H1 (cell line): ENCODE measurements at regions not wholly inside any gene's neighbourhood (a gene's known extent, or its start where the extent isn't known, plus 50 kb on each side); places are given as distances from the start of the nearest gene placed in this dataset.

Experiments used
- CBX8 ChIP-seq: fragments of 300-800, 300-1000 bp; sonication (generic); IDR thresholded peaks from 2 replicates; pipeline ENCODE4 v1.7.1; 2016; ENCODE audit warnings: low read depth, low read length, borderline replicate concordance
- CHD2 ChIP-seq: IDR thresholded peaks from 2 replicates; pipeline ENCODE4 v1.6.1; 2012; ENCODE audit warnings: low read length, improper control_type of control experiment
- CREB1 ChIP-seq: IDR thresholded peaks from 2 replicates; pipeline ENCODE4 v1.6.1; 2012; ENCODE audit warnings: inconsistent platforms
- GABPA ChIP-seq: IDR thresholded peaks from 2 replicates; pipeline ENCODE4 v1.6.1; 2011; ENCODE audit warnings: mild to moderate bottlenecking, low read length, moderate library complexity, borderline replicate concordance; ENCODE audit not compliant: insufficient read depth
- POLR2A ChIP-seq, 2 experiments: IDR thresholded peaks; 1 replicate in 1 of 2; 2 replicates in 1 of 2; pipeline ENCODE4 v1.6.1; 2011; ENCODE audit warnings: low read depth in 2 of 2, low read length in 2 of 2, mild to moderate bottlenecking in 2 of 2; ENCODE audit errors: control extremely low read depth in 1 of 2
- POLR2AphosphoS5 ChIP-seq: IDR thresholded peaks from 2 replicates; pipeline ENCODE4 v1.6.1; 2011; ENCODE audit warnings: low read depth, low read length
- POU5F1 ChIP-seq: IDR thresholded peaks from 2 replicates; pipeline ENCODE4 v1.6.1; 2011; ENCODE audit warnings: low read depth, mild to moderate bottlenecking, low read length, moderate library complexity
- RAD21 ChIP-seq, 2 experiments: IDR thresholded peaks in 1 of 2; conservative IDR thresholded peaks in 1 of 2; 2 replicates each; pipeline ENCODE4 v1.6.1; 2011; ENCODE audit warnings: low read depth in 2 of 2, low read length in 2 of 2, improper control_type of control experiment in 1 of 2, inconsistent platforms in 1 of 2, mild to moderate bottlenecking in 1 of 2, moderate library complexity in 1 of 2
- RFX5 ChIP-seq: IDR thresholded peaks from 2 replicates; pipeline ENCODE4 v1.6.1; 2011; ENCODE audit warnings: low read depth, low read length, improper control_type of control experiment, borderline replicate concordance
- SUZ12 ChIP-seq: fragments of 200-600 bp; sonication (generic); IDR thresholded peaks from 2 replicates; pipeline ENCODE4 v1.6.1; 2012; ENCODE audit warnings: mild to moderate bottlenecking, inconsistent platforms, low read length, moderate library complexity, mixed read lengths
- TAF1 ChIP-seq: IDR thresholded peaks from 2 replicates; pipeline ENCODE4 v1.6.1; 2011; ENCODE audit warnings: mild to moderate bottlenecking, low read depth, low read length
- USF2 ChIP-seq: IDR thresholded peaks from 2 replicates; pipeline ENCODE4 v1.6.1; 2011; ENCODE audit warnings: low read length, improper control_type of control experiment
- TF ChIP-seq, protein P1 (sequence below): IDR thresholded peaks from 2 replicates; pipeline ENCODE4 v1.6.1; 2011; ENCODE audit warnings: low read depth, mild to moderate bottlenecking, low read length; ENCODE audit not compliant: insufficient read depth
- TF ChIP-seq, protein P2 (sequence below), 3 experiments: IDR thresholded peaks; 1 replicate in 2 of 3; 2 replicates in 1 of 3; pipeline versions ENCODE4 v1.5.1 to v1.6.1; 2011; ENCODE audit warnings: low read length in 3 of 3, mild to moderate bottlenecking in 3 of 3, inconsistent platforms in 2 of 3, low read depth in 1 of 3, moderate library complexity in 1 of 3; ENCODE audit not compliant: insufficient read depth in 1 of 3; ENCODE audit errors: control extremely low read depth in 1 of 3

DNA sequence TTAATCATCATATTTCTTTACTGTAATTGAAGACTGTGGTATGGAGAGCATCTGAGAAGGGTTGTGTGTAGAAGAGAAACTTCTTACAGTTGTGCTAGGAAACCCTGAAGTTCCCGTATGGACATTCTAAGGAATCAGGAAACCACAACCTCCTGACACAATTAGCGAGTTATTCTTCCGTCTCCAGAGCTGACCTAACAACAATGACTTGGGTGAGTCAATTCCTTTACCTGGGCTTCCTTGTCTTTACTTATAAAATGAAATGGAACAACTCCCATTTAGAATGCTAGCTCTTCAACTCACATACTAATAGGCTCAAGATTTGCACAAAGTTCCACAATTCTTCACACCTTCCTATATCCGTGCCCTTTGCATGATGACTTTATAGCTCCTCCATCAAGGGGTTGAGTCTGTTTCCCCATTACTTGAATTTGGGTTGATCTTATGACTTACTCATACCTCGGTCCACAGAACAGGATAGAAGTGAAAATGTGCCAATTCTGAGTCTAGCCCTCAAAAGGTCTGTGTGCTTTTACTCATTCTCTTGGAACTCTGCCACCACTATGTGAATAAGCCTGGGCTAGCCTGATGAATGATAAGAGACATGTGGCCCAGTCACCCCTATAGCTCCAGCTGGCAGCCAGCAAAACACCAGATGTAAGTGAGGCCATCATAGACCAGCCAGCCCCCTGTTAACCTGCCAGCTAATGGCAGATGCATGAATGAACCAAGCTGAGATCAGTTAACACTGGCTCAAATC, 459.4 kb downstream of the ETNK1 start:
- TF ChIP-seq POLR2A (IDR thresholded peaks at IDR 0.05; ENCODE audit: control extremely low read depth in 1 of 2, low read depth in 2 of 2, low read length in 2 of 2) (no peak), POLR2AphosphoS5 (no peak), SUZ12 (no peak), CREB1 (no peak), POU5F1 (no peak), GABPA (no peak), CBX8 (no peak), RFX5 (no peak), RAD21 (IDR thresholded peaks at IDR 0.05 in 1 of 2, conservative IDR thresholded peaks at IDR 0.05 in 1 of 2; ENCODE audit: low read depth in 2 of 2, low read length in 2 of 2) (no peak), USF2 (no peak), TAF1 (no peak), CHD2 (no peak)
- TF ChIP-seq, protein P1, sequence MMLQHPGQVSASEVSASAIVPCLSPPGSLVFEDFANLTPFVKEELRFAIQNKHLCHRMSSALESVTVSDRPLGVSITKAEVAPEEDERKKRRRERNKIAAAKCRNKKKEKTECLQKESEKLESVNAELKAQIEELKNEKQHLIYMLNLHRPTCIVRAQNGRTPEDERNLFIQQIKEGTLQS: no peak
- TF ChIP-seq, protein P2, sequence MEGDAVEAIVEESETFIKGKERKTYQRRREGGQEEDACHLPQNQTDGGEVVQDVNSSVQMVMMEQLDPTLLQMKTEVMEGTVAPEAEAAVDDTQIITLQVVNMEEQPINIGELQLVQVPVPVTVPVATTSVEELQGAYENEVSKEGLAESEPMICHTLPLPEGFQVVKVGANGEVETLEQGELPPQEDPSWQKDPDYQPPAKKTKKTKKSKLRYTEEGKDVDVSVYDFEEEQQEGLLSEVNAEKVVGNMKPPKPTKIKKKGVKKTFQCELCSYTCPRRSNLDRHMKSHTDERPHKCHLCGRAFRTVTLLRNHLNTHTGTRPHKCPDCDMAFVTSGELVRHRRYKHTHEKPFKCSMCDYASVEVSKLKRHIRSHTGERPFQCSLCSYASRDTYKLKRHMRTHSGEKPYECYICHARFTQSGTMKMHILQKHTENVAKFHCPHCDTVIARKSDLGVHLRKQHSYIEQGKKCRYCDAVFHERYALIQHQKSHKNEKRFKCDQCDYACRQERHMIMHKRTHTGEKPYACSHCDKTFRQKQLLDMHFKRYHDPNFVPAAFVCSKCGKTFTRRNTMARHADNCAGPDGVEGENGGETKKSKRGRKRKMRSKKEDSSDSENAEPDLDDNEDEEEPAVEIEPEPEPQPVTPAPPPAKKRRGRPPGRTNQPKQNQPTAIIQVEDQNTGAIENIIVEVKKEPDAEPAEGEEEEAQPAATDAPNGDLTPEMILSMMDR (IDR thresholded peaks at IDR 0.05; ENCODE audit: control extremely low read depth in 1 of 3, insufficient read depth in 1 of 3, low read depth in 1 of 3, low read length in 3 of 3): no peak
